OCI-LY1 (cell line): ENCODE measurements at regions not wholly inside any gene's neighbourhood (a gene's known extent, or its start where the extent isn't known, plus 50 kb on each side); places are given as distances from the start of the nearest gene placed in this dataset.

ENCODE experiments used
- H2AFZ ChIP-seq: fragments of 200-600 bp; sonication (generic), shearing (Covaris generic); 2 replicates; pipeline ENCODE4 v1.6.0; 2014; ENCODE audit warnings: antibody characterized with exemption, mild to moderate bottlenecking, low read length
- H3F3A ChIP-seq: fragments of 200-600 bp; sonication (generic), shearing (Covaris generic); 2 replicates; pipeline ENCODE4 v1.6.0; 2014; ENCODE audit warnings: mild to moderate bottlenecking, antibody characterized with exemption, low read length, moderate library complexity; ENCODE audit not compliant: insufficient read depth
- H3K27ac ChIP-seq: fragments of 200-600 bp; sonication (generic); 2 replicates; pipeline ENCODE4 v1.5.1; 2014; ENCODE audit warnings: low read length, mixed run types, mild to moderate bottlenecking, low read depth; ENCODE audit not compliant: poor library complexity, severe bottlenecking
- H3K27me3 ChIP-seq: fragments of 200-600 bp; sonication (generic); 2 replicates; pipeline ENCODE4 v1.6.0; 2014; ENCODE audit warnings: antibody characterized with exemption, mild to moderate bottlenecking, low read length, moderate library complexity; ENCODE audit not compliant: insufficient read depth
- H3K36me3 ChIP-seq: fragments of 200-600 bp; sonication (generic); 2 replicates; pipeline ENCODE4 v1.6.1; 2014; ENCODE audit warnings: mild to moderate bottlenecking, antibody characterized with exemption, low read length, moderate library complexity, mixed read lengths; ENCODE audit not compliant: insufficient read depth
- H3K4me1 ChIP-seq: fragments of 200-600 bp; sonication (generic); 2 replicates; pipeline ENCODE4 v1.5.1; 2014; ENCODE audit warnings: mild to moderate bottlenecking, low read length, moderate library complexity; ENCODE audit not compliant: insufficient read depth, severe bottlenecking
- H3K4me2 ChIP-seq: fragments of 200-600 bp; sonication (generic), shearing (Covaris generic); 2 replicates; pipeline ENCODE4 v1.6.1; 2014; ENCODE audit warnings: low read length
- H3K4me3 ChIP-seq: fragments of 200-600 bp; sonication (generic); 2 replicates; pipeline ENCODE4 v1.5.1; 2014; ENCODE audit warnings: low read length, low read depth, mild to moderate bottlenecking, mixed read lengths; ENCODE audit not compliant: poor library complexity, severe bottlenecking
- H3K79me2 ChIP-seq: fragments of 200-600 bp; shearing (Covaris generic); 2 replicates; pipeline ENCODE4 v1.6.1; 2016; ENCODE audit warnings: mixed run types, low read length, mixed read lengths; ENCODE audit not compliant: insufficient read depth
- H3K9ac ChIP-seq: fragments of 200-600 bp; sonication (generic), shearing (Covaris generic); 2 replicates; pipeline ENCODE4 v1.6.1; 2014; ENCODE audit warnings: mild to moderate bottlenecking, low read length, mixed read lengths
- H3K9me2 ChIP-seq: fragments of 200-600 bp; sonication (generic), shearing (Covaris generic); 2 replicates; pipeline ENCODE4 v1.6.1; 2014; ENCODE audit warnings: low read depth, mild to moderate bottlenecking, low read length, mixed read lengths
- H3K9me3 ChIP-seq: fragments of 200-600 bp; shearing (Covaris generic); 2 replicates; pipeline ENCODE4 v1.6.1; 2014; ENCODE audit warnings: low read length, mixed read lengths
- H4K20me1 ChIP-seq: fragments of 200-600 bp; sonication (generic), shearing (Covaris generic); 2 replicates; pipeline ENCODE4 v1.6.0; 2016; ENCODE audit warnings: mild to moderate bottlenecking, low read length; ENCODE audit not compliant: insufficient read depth
- EZH2 ChIP-seq: fragments of 200-600 bp; sonication (generic), shearing (Covaris generic); IDR thresholded peaks from 2 replicates; pipeline ENCODE4 v1.8.0; 2017; ENCODE audit warnings: borderline replicate concordance, mixed run types, mild to moderate bottlenecking, antibody characterized with exemption, low read length, moderate library complexity, mixed read lengths
- TF ChIP-seq, protein P1 (sequence below): fragments of 200-600 bp; sonication (generic), shearing (Covaris generic); IDR thresholded peaks from 2 replicates; pipeline ENCODE4 v1.5.1; 2017; ENCODE audit warnings: mild to moderate bottlenecking, antibody characterized with exemption, low read length, moderate library complexity, mixed read lengths

DNA sequence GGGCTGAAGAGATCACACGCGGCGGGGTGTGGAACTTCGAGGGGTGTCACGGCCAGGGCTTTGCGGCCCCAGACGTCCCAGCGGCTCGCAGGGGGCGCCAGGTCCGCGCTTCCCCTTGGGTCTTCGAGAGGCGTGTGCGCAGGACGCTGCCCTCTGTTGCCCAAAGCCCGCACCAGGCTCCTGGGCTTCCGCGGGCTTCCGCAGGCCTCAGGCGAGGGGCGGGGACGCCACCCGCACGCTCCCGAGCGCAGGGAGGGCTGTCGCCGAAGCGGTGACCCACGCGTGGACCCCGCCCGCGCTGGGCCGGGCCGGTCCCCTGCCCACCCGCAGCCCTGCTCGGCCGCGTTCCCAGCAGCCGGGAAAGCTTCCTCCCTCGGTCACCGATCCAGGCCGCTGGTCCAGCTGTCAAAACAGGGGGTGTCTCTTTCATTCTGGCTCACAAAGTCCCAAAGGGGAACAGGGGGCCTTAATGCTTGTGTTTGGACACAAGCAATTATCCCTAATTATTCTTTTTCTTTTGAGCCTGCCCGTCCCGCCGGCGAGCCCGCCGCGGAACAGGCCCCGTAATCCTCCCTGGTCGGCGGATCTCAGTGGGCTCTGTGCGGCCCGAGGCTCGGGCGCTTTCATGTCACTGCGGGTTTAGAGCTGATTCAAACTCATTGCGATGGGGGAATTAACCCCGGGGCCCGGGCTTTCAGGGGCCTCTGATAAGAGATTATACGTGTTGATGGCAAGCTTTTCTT lies 60.6 kb downstream of the TMEM174 start:
- Histone ChIP-seq H3K4me3 (no peak overlapping the region), H3K27ac (no peak overlapping the region), H3K4me1 (no peaks in the 10 kb centered on the region), H3K4me2 (no peak overlapping the region), H3K36me3 (no peaks in the 10 kb centered on the region), H3K27me3 (no peaks in the 10 kb centered on the region), H4K20me1 (no peaks in the 10 kb centered on the region), H3K9me2 (no peaks in the 10 kb centered on the region), H3K9ac (no peak overlapping the region), H3F3A (no peaks in the 10 kb centered on the region), H3K79me2 (no peaks in the 10 kb centered on the region), H2AFZ (no peak overlapping the region), H3K9me3 (no peaks in the 10 kb centered on the region)
- TF ChIP-seq, protein P1, sequence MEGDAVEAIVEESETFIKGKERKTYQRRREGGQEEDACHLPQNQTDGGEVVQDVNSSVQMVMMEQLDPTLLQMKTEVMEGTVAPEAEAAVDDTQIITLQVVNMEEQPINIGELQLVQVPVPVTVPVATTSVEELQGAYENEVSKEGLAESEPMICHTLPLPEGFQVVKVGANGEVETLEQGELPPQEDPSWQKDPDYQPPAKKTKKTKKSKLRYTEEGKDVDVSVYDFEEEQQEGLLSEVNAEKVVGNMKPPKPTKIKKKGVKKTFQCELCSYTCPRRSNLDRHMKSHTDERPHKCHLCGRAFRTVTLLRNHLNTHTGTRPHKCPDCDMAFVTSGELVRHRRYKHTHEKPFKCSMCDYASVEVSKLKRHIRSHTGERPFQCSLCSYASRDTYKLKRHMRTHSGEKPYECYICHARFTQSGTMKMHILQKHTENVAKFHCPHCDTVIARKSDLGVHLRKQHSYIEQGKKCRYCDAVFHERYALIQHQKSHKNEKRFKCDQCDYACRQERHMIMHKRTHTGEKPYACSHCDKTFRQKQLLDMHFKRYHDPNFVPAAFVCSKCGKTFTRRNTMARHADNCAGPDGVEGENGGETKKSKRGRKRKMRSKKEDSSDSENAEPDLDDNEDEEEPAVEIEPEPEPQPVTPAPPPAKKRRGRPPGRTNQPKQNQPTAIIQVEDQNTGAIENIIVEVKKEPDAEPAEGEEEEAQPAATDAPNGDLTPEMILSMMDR = no peak
- no peak for TF ChIP-seq EZH2

DNA sequence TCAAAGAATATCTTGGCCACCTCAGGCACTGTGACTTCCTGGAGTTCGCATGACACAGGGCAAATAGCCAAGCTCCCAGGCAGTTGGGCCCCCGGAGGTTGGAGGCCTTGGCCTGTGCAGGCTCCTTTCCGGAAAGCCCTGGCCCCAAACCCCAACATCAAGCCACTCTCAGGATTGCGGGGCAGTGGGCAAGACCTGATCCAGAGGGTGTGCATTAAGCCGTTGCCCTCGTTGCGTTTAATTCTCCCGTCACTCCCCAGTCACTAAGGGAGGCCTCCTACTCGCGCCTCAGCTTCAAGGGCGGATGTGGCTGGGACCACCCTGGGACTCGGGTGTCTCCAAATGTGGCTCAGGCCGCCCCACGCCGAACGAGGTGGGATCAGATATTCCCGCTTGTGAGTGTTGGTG lies 60.1 kb downstream of the TMEM174 start:
- H3K4me2 ChIP-seq = no peak overlapping the region
- H3F3A ChIP-seq = no peaks in the 10 kb centered on the region
- no peaks in the 10 kb centered on the region for H3K27me3 ChIP-seq
- no peak overlapping the region for H3K9ac ChIP-seq
- H4K20me1 ChIP-seq = no peaks in the 10 kb centered on the region
- no peaks in the 10 kb centered on the region for H3K9me2 ChIP-seq
- H2AFZ ChIP-seq = no peak overlapping the region
- no peak overlapping the region for H3K27ac ChIP-seq
- H3K9me3 ChIP-seq = no peaks in the 10 kb centered on the region
- H3K36me3 ChIP-seq = no peaks in the 10 kb centered on the region
- no peaks in the 10 kb centered on the region for H3K79me2 ChIP-seq
- no peaks in the 10 kb centered on the region for H3K4me1 ChIP-seq
- TF ChIP-seq, protein P1 = no peak
- TF ChIP-seq EZH2 = no peak
- no peak overlapping the region for H3K4me3 ChIP-seq

DNA sequence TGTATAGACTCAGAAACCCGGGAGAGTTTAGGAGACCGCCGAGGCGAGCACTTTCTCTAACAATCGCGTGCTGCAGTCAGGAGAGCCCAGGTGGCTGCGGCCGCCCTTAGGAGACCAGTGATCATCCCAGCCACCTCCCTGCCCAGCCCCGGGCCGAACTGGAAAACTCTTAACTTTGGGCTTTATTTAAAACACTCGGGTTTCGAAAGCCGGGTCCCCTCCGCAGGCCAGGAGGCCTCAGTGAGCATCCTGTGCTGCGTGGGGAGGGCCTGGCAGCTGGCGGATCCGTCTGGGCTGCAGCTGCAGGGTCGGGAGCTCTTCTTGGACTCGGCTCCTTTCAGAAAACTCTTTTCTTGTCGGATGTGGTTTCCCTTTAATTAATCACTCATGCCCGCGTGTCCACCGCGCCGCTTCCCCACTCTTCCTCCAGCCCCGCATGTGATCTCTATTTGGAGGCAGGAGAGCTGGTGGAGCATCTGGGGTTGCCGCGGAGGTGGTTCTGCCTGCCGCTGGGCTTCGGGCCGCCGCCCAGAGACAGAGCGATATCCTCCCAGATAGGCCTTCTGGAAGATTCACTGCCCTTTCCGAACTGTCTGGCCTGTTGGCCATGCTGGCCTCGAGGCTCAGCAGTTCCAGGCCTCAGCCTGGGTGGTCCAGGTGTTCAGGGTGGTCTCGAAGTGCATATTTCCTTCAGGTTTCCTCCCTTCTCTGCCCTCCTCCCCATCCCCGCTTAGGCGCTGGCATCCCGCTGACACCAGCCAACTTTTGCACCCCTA lies 59.5 kb downstream of the TMEM174 start:
- no peak overlapping the region for H3K27ac ChIP-seq
- H2AFZ ChIP-seq = no peak overlapping the region
- H4K20me1 ChIP-seq = no peaks in the 10 kb centered on the region
- H3K4me1 ChIP-seq = no peaks in the 10 kb centered on the region
- TF ChIP-seq, protein P1 = no peak
- TF ChIP-seq EZH2 = no peak
- no peak overlapping the region for H3K4me2 ChIP-seq
- H3K9me3 ChIP-seq = no peaks in the 10 kb centered on the region
- H3F3A ChIP-seq = no peaks in the 10 kb centered on the region
- H3K4me3 ChIP-seq = no peak overlapping the region
- H3K27me3 ChIP-seq = no peaks in the 10 kb centered on the region
- no peaks in the 10 kb centered on the region for H3K36me3 ChIP-seq
- H3K79me2 ChIP-seq = no peaks in the 10 kb centered on the region
- H3K9ac ChIP-seq = no peak overlapping the region
- no peaks in the 10 kb centered on the region for H3K9me2 ChIP-seq
